Lung (tissue), 11 donors: ENCODE measurements at regions not wholly inside any gene's neighbourhood (a gene's known extent, or its start where the extent isn't known, plus 50 kb on each side); places are given as distances from the start of the nearest gene placed in this dataset.

Experiments used
- ATAC-seq: fragments of 200-7000 bp; cut with Tn5 transposase; one replicate; pipeline ENCODE4 v1.9.1; 2020; ENCODE audit warnings: moderate number of reproducible peaks; ENCODE audit not compliant: insufficient read depth, low FRiP score
- DNase-seq, 3 donors: peaks; one replicate each; pipeline ENCODE4 v3.0.0-alpha.2; 2013 to 2017
- H3K27ac ChIP-seq, 2 donors: one replicate each; pipeline ENCODE4 v1.5.1; 2013; ENCODE audit warnings: mild to moderate bottlenecking in 2 of 2, moderate library complexity in 2 of 2, control low read depth in 1 of 2, inconsistent platforms in 1 of 2, low read depth in 1 of 2, low read length in 1 of 2
- H3K27me3 ChIP-seq, 3 donors: one replicate each; pipeline ENCODE4 v1.5.1; 2013; ENCODE audit warnings: low read length in 2 of 3; ENCODE audit not compliant: control insufficient read depth in 3 of 3, insufficient read depth in 3 of 3
- H3K36me3 ChIP-seq, 4 donors: one replicate each; pipeline ENCODE4 v1.5.1; 2013; ENCODE audit warnings: low read length in 4 of 4, mild to moderate bottlenecking in 1 of 4, moderate library complexity in 1 of 4; ENCODE audit not compliant: control insufficient read depth in 4 of 4, insufficient read depth in 4 of 4
- H3K4me1 ChIP-seq, 5 donors: one replicate each; pipeline ENCODE4 v1.5.1; 2013; ENCODE audit warnings: low read length in 5 of 5, mild to moderate bottlenecking in 2 of 5, moderate library complexity in 1 of 5; ENCODE audit not compliant: control insufficient read depth in 5 of 5, insufficient read depth in 5 of 5
- H3K4me3 ChIP-seq: one replicate; pipeline ENCODE4 v1.5.1; 2013; ENCODE audit warnings: mild to moderate bottlenecking, control low read depth, moderate library complexity
- H3K9ac ChIP-seq, 2 donors: one replicate each; pipeline ENCODE4 v1.5.1; 2013; ENCODE audit warnings: low read length in 2 of 2, control low read depth in 1 of 2; ENCODE audit not compliant: insufficient read depth in 1 of 2
- H3K9me3 ChIP-seq, 4 donors: one replicate each; pipeline ENCODE4 v1.5.1; 2013; ENCODE audit warnings: low read length in 3 of 4, mild to moderate bottlenecking in 1 of 4, moderate library complexity in 1 of 4; ENCODE audit not compliant: control insufficient read depth in 4 of 4, insufficient read depth in 3 of 4
- CTCF ChIP-seq: IDR thresholded peaks from 2 replicates; pipeline ENCODE4 v1.5.1; 2012; ENCODE audit warnings: mild to moderate bottlenecking; ENCODE audit errors: control extremely low read depth, extremely low read depth
- WGBS, 2 donors: extraction: QIAGEN DNeasy Blood & Tissue Kit; methylation state at CpG; one replicate each; pipeline ENCODE4 v1.1.7; 2013; 5-methylcytosine and 5-hydroxymethylcytosine counted together
- donor health status: control.
- donor health status: control.
- donor health status: Bipolar disorder and iron deficiency.
- donor health status: healthy.
- donor health status: DM: yes; HTN: yes; CAD: no.

- no peak overlapping the region for H3K4me3 ChIP-seq
- no peak overlapping the region for H3K9ac ChIP-seq
- no peak for TF ChIP-seq CTCF
- H3K4me1 ChIP-seq = no peaks in the 10 kb centered on the region
- H3K9me3 ChIP-seq = peaks cover 0 to 2% (median 0%) of the 10 kb centered on the region in 4 donors
- ATAC-seq (no peak), DNase-seq (no peak)
- 86 to 91% methylated on average over 1 of the region's 1 CpG for WGBS, 2 donors
- H3K27ac ChIP-seq = no peak overlapping the region
- H3K27me3 ChIP-seq = no peaks in the 10 kb centered on the region
- H3K36me3 ChIP-seq = no peaks in the 10 kb centered on the region
Measured at GRCh38 chr1:209486861-209487593, 96.5 kb upstream of the CAMK1G start.

GRCh38 chr1:209490013-209490412, 93.5 kb upstream of the CAMK1G start:
- ATAC-seq (peak; percentile 19), DNase-seq (peak in 2 of 3 donors; percentile 23 to 36)
- no peak overlapping the region for H3K4me3 ChIP-seq
- no peaks in the 10 kb centered on the region for H3K27me3 ChIP-seq
- no peak for TF ChIP-seq CTCF
- 65 to 74% methylated on average over 3 of the region's 3 CpGs for WGBS, 2 donors
- H3K27ac ChIP-seq = no peak overlapping the region
- H3K4me1 ChIP-seq = no peaks in the 10 kb centered on the region
- peaks cover 0 to 2% (median 0%) of the 10 kb centered on the region in 4 donors for H3K9me3 ChIP-seq
- H3K36me3 ChIP-seq = no peaks in the 10 kb centered on the region
- no peak overlapping the region for H3K9ac ChIP-seq

- H3K4me1 ChIP-seq = no peaks in the 10 kb centered on the region
- H3K27ac ChIP-seq = no peak overlapping the region
- 83 to 84% methylated on average over 2 of the region's 2 CpGs for WGBS, 2 donors
- TF ChIP-seq CTCF = no peak
- no peak overlapping the region for H3K9ac ChIP-seq
- ATAC-seq (no peak), DNase-seq (no peak)
- H3K4me3 ChIP-seq = no peak overlapping the region
- peaks cover 0 to 6% (median 1%) of the 10 kb centered on the region in 4 donors for H3K9me3 ChIP-seq
- H3K27me3 ChIP-seq = no peaks in the 10 kb centered on the region
- no peaks in the 10 kb centered on the region for H3K36me3 ChIP-seq
Measured at GRCh38 chr1:209491031-209491430, 92.5 kb upstream of the CAMK1G start.

GRCh38 chr1:209491496-209491895, 92.0 kb upstream of the CAMK1G start:
- DNase-seq = no peak
- H3K27ac ChIP-seq = no peak overlapping the region
- 85 to 92% methylated on average over 1 of the region's 1 CpG for WGBS, 2 donors
- H3K4me3 ChIP-seq = no peak overlapping the region
- H3K9ac ChIP-seq = no peak overlapping the region
- H3K27me3 ChIP-seq = no peaks in the 10 kb centered on the region
- ATAC-seq = no peak
- no peak for TF ChIP-seq CTCF
- no peaks in the 10 kb centered on the region for H3K36me3 ChIP-seq
- H3K9me3 ChIP-seq = peaks cover 0 to 6% (median 1%) of the 10 kb centered on the region in 4 donors
- H3K4me1 ChIP-seq = no peaks in the 10 kb centered on the region
